IMR-90 (cell line): ENCODE measurements at regions not wholly inside any gene's neighbourhood (a gene's known extent, or its start where the extent isn't known, plus 50 kb on each side); places are given as distances from the start of the nearest gene placed in this dataset.

ENCODE experiments used
- ATAC-seq: fragments of 200-7000 bp; cut with Tn5 transposase; 2 replicates; pipeline ENCODE4 v1.9.1; 2020; ENCODE audit warnings: low read depth, mild to moderate bottlenecking, moderate library complexity
- BruUV-seq: library from RNA; stranded (reverse); fragments of 400-500 nt; replicated peaks from 2 replicates; lab custom pipeline; 2021; lab: Mats Ljungman, UMichigan
- CTCF ChIA-PET: fragments of 300-600 bp; formaldehyde crosslinking; extraction: SDS; loops from one replicate; lab custom pipeline; 2021; ENCODE audit warnings: antibody characterized with exemption; lab: Yijun Ruan, JAX
- POLR2A ChIA-PET: fragments of 300-600 bp; sonication (Branson Sonifier 250); formaldehyde crosslinking; loops from one replicate; lab custom pipeline; 2022; ENCODE audit warnings: antibody characterized with exemption; ENCODE audit not compliant: unreplicated experiment; lab: Charles Lee
- DNase-seq: peaks from one replicate; pipeline ENCODE4 v3.0.0; 2013
- H2AFZ ChIP-seq: replicated peaks from 2 replicates; pipeline ENCODE3; 2013; ENCODE audit warnings: low read length, mild to moderate bottlenecking; ENCODE audit not compliant: poor library complexity
- H2AK5ac ChIP-seq: 2 replicates; pipeline ENCODE4 v1.6.1; 2013; ENCODE audit warnings: low read depth, low read length, inconsistent platforms
- H2AK9ac ChIP-seq: replicated peaks from 2 replicates; pipeline ENCODE3; 2013; ENCODE audit warnings: mild to moderate bottlenecking, low read depth, low read length, moderate library complexity; ENCODE audit not compliant: poor library complexity
- H2BK120ac ChIP-seq: 2 replicates; pipeline ENCODE4 v1.6.1; 2013; ENCODE audit warnings: low read depth, low read length, inconsistent platforms
- H2BK15ac ChIP-seq: 3 replicates; pipeline ENCODE4 v1.6.1; 2013; ENCODE audit warnings: low read depth, low read length, inconsistent platforms
- H2BK20ac ChIP-seq: 2 replicates; pipeline ENCODE4 v1.6.1; 2013; ENCODE audit warnings: low read depth, mild to moderate bottlenecking, inconsistent platforms, low read length, moderate library complexity
- H2BK5ac ChIP-seq: 2 replicates; pipeline ENCODE4 v1.6.1; 2013; ENCODE audit warnings: mild to moderate bottlenecking, low read depth, low read length, inconsistent platforms; ENCODE audit not compliant: poor library complexity, severe bottlenecking
- H3K14ac ChIP-seq: replicated peaks from 2 replicates; pipeline ENCODE4 v1.6.1; 2013; ENCODE audit warnings: low read depth, low read length, inconsistent platforms
- H3K18ac ChIP-seq: 2 replicates; pipeline ENCODE4 v1.6.1; 2013; ENCODE audit warnings: low read depth, low read length, control low read depth
- H3K23ac ChIP-seq: 2 replicates; pipeline ENCODE4 v1.6.1; 2013; ENCODE audit warnings: low read depth, low read length, inconsistent platforms
- H3K27ac ChIP-seq: 2 replicates; pipeline ENCODE4 v1.5.1; 2013; ENCODE audit warnings: mild to moderate bottlenecking, control low read depth, low read length; ENCODE audit not compliant: insufficient read depth
- H3K27me3 ChIP-seq: 2 replicates; pipeline ENCODE4 v1.6.1; 2013; ENCODE audit warnings: low read length; ENCODE audit not compliant: control insufficient read depth, insufficient read depth
- H3K36me3 ChIP-seq: 2 replicates; pipeline ENCODE4 v1.6.1; 2013; ENCODE audit warnings: low read length, mixed read lengths; ENCODE audit not compliant: control insufficient read depth, insufficient read depth
- H3K4ac ChIP-seq: 2 replicates; pipeline ENCODE4 v1.6.1; 2013; ENCODE audit warnings: low read depth, low read length, inconsistent platforms
- H3K4me1 ChIP-seq: 2 replicates; pipeline ENCODE4 v1.6.1; 2013; ENCODE audit warnings: low read length, mixed read lengths; ENCODE audit not compliant: control insufficient read depth, insufficient read depth
- H3K4me2 ChIP-seq: 2 replicates; pipeline ENCODE4 v1.6.1; 2013; ENCODE audit warnings: low read depth, mild to moderate bottlenecking, control low read depth, low read length, moderate library complexity
- H3K4me3 ChIP-seq: 2 replicates; pipeline ENCODE4 v1.5.1; 2013; ENCODE audit warnings: low read depth, mild to moderate bottlenecking, control low read depth, low read length, moderate library complexity; ENCODE audit not compliant: insufficient read depth
- H3K56ac ChIP-seq: 2 replicates; pipeline ENCODE4 v1.6.1; 2013; ENCODE audit warnings: low read length, inconsistent platforms; ENCODE audit not compliant: insufficient read depth; ENCODE audit errors: extremely low read depth
- H3K79me1 ChIP-seq, 2 experiments: 2 replicates each; pipeline ENCODE4 v1.6.1; 2013; ENCODE audit warnings: low read length in 2 of 2, inconsistent platforms in 1 of 2, low read depth in 1 of 2
- H3K9ac ChIP-seq: 2 replicates; pipeline ENCODE4 v1.6.1; 2013; ENCODE audit warnings: low read depth, low read length, control low read depth
- H3K9me1 ChIP-seq: 2 replicates; pipeline ENCODE4 v1.6.1; 2013; ENCODE audit warnings: low read length, inconsistent platforms; ENCODE audit not compliant: insufficient read depth
- H3K9me3 ChIP-seq: 2 replicates; pipeline ENCODE4 v1.6.1; 2013; ENCODE audit warnings: low read length; ENCODE audit not compliant: control insufficient read depth, insufficient read depth
- H4K20me1 ChIP-seq: 2 replicates; pipeline ENCODE4 v1.6.1; 2013; ENCODE audit warnings: low read length, inconsistent platforms; ENCODE audit not compliant: insufficient read depth
- H4K5ac ChIP-seq: 2 replicates; pipeline ENCODE4 v1.6.1; 2013; ENCODE audit warnings: mild to moderate bottlenecking, low read depth, low read length, control low read depth
- H4K8ac ChIP-seq, 2 experiments: 2 replicates each; pipeline ENCODE4 v1.6.1; 2013; ENCODE audit warnings: low read depth in 2 of 2, low read length in 2 of 2, control low read depth in 1 of 2, inconsistent platforms in 1 of 2
- H4K91ac ChIP-seq: 2 replicates; pipeline ENCODE4 v1.6.1; 2013; ENCODE audit warnings: low read depth, low read length, inconsistent platforms; ENCODE audit not compliant: insufficient read depth
- CHD1 ChIP-seq: IDR thresholded peaks from 2 replicates; pipeline ENCODE4 v1.6.1; 2012; ENCODE audit warnings: low read depth, low read length, improper control_type of control experiment
- FOS ChIP-seq: fragments of 150-350 bp; IDR thresholded peaks from 2 replicates; pipeline ENCODE4 v1.6.1; 2016; ENCODE audit warnings: low read depth, low read length
- MAZ ChIP-seq: IDR thresholded peaks from 2 replicates; pipeline ENCODE4 v1.6.1; 2012; ENCODE audit warnings: low read depth, mild to moderate bottlenecking, low read length, improper control_type of control experiment, moderate library complexity, borderline replicate concordance
- MXI1 ChIP-seq: IDR thresholded peaks from 2 replicates; pipeline ENCODE4 v1.6.1; 2012; ENCODE audit warnings: low read depth, mild to moderate bottlenecking, low read length, moderate library complexity, borderline replicate concordance
- NFE2L2 ChIP-seq: fragments of 150-350 bp; IDR thresholded peaks from 2 replicates; pipeline ENCODE4 v1.6.1; 2016; ENCODE audit warnings: low read depth, mild to moderate bottlenecking, low read length
- POLR2A ChIP-seq: IDR thresholded peaks from 2 replicates; pipeline ENCODE4 v1.6.1; 2012; ENCODE audit warnings: mild to moderate bottlenecking, low read depth, low read length
- RFX5 ChIP-seq: IDR thresholded peaks from 2 replicates; pipeline ENCODE4 v1.8.0; 2012; ENCODE audit warnings: low read depth, mild to moderate bottlenecking, low read length, moderate library complexity
- SMC3 ChIP-seq: fragments of 150-350 bp; IDR thresholded peaks from 2 replicates; pipeline ENCODE4 v1.6.1; 2016; ENCODE audit warnings: low read depth, mild to moderate bottlenecking, antibody characterized with exemption, low read length, moderate library complexity
- WGBS, 2 experiments: methylation state at CpG; one replicate each; pipeline versions ENCODE4 v1.1.5 to v1.1.7; 2013; ENCODE audit warnings: missing lambda C conversion rate in 2 of 2; ENCODE audit not compliant: insufficient read length in 1 of 2; ENCODE audit errors: extremely low coverage in 2 of 2; 5-methylcytosine and 5-hydroxymethylcytosine counted together
- dilution Hi-C: fragments of 300-500 bp; cut with HindIII; formaldehyde crosslinking; loops from one replicate; pipeline ENCODE4 v1.14.3; 2018; ENCODE audit warnings: low sequenced_read_pairs; ENCODE audit not compliant: unreplicated experiment
- in situ Hi-C: fragments of 300-500 bp; cut with MboI; formaldehyde crosslinking; loops from 3 replicates; pipeline ENCODE4 v1.14.3; 2019; ENCODE audit warnings: low sequenced_read_pairs, inconsistent platforms, mixed read lengths
- intact Hi-C: fragments of 100-400 bp; cut with micrococcal nuclease; formaldehyde crosslinking; loops from 2 replicates; pipeline ENCODE4 v1.10.0; 2022
- TF ChIP-seq, protein P1 (sequence below): conservative IDR thresholded peaks from 2 replicates; pipeline ENCODE4 v1.5.1; 2012; ENCODE audit warnings: mild to moderate bottlenecking, low read depth, low read length, improper control_type of control experiment
- TF ChIP-seq, protein P2 (sequence below): fragments of 150-350 bp; IDR thresholded peaks from 2 replicates; pipeline ENCODE4 v1.6.1; 2017; ENCODE audit warnings: mild to moderate bottlenecking, antibody characterized with exemption, low read length, low read depth

DNA sequence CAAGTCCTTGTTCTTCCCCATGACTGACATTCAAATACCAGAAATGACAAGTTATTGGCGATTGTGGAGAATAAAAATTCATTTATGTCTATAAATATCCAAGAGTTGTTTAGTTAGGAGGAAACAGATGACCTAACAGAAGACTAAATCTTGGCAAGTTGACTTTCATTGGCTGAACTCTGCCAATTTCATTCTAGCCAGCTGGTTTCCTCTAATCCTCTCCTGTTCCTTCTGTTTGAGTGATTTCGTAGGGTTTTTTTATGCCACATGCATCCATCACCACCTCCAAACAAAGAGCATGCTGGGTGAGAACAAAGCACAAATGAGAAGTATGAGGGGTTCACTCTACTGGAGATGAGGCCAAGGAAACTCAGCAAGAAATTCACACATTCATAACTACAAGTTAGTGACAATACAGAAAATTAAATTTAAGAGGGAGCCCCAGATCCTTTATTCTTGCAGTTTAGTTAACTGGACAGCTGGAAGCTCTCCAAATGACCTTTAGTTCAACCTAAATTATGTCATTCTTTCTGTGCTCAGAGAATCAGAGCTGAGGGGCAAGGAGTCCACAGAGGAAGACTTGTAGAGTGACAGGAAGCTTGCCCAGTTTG lies 932.0 kb downstream of the TLE4 start:
- intact Hi-C loops (loop anchor here (10.0 kb wide), 1 partner anchor 329 kb away; no protein-coding TSS in a partner anchor), in situ Hi-C loops (no loop called here), dilution Hi-C loops (no loop called here)
- H2BK20ac ChIP-seq, result no peak overlapping the region
- ATAC-seq, result no peak
- no CpG with 5 or more reads among the region's 2 CpGs for WGBS, 2 experiments
- no peak overlapping the region for H3K56ac ChIP-seq
- BruUV-seq, result no TSS peak
- TF ChIP-seq NFE2L2, result no peak
- no peak for TF ChIP-seq POLR2A
- TF ChIP-seq, protein P1, sequence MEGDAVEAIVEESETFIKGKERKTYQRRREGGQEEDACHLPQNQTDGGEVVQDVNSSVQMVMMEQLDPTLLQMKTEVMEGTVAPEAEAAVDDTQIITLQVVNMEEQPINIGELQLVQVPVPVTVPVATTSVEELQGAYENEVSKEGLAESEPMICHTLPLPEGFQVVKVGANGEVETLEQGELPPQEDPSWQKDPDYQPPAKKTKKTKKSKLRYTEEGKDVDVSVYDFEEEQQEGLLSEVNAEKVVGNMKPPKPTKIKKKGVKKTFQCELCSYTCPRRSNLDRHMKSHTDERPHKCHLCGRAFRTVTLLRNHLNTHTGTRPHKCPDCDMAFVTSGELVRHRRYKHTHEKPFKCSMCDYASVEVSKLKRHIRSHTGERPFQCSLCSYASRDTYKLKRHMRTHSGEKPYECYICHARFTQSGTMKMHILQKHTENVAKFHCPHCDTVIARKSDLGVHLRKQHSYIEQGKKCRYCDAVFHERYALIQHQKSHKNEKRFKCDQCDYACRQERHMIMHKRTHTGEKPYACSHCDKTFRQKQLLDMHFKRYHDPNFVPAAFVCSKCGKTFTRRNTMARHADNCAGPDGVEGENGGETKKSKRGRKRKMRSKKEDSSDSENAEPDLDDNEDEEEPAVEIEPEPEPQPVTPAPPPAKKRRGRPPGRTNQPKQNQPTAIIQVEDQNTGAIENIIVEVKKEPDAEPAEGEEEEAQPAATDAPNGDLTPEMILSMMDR, result no peak
- TF ChIP-seq FOS, result no peak
- TF ChIP-seq, protein P2, sequence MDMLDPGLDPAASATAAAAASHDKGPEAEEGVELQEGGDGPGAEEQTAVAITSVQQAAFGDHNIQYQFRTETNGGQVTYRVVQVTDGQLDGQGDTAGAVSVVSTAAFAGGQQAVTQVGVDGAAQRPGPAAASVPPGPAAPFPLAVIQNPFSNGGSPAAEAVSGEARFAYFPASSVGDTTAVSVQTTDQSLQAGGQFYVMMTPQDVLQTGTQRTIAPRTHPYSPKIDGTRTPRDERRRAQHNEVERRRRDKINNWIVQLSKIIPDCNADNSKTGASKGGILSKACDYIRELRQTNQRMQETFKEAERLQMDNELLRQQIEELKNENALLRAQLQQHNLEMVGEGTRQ, result no peak
- no peak for TF ChIP-seq SMC3
- no peak for TF ChIP-seq MXI1
- no peak for TF ChIP-seq CHD1
- TF ChIP-seq RFX5, result no peak
- no peak for TF ChIP-seq MAZ
- no peak overlapping the region for H2AK9ac ChIP-seq
- H4K8ac ChIP-seq, result no peak overlapping the region
- H3K4ac ChIP-seq, result no peak overlapping the region
- no peak overlapping the region for H3K9ac ChIP-seq
- H3K4me2 ChIP-seq, result no peak overlapping the region
- ChIA-PET POLR2A (no interaction called here), CTCF (interaction anchor here (0.6 to 1.1 kb wide), 2 partner anchors 11 to 61 kb away, joined by 3 to 4 read pairs; no protein-coding TSS in a partner anchor)
- H2BK15ac ChIP-seq, result no peak overlapping the region
- H3K23ac ChIP-seq, result no peak overlapping the region
- H3K36me3 ChIP-seq, result no peaks in the 10 kb centered on the region
- no peak overlapping the region for H2AK5ac ChIP-seq
- no peak overlapping the region for H3K14ac ChIP-seq
- no peaks in the 10 kb centered on the region for H3K9me1 ChIP-seq
- no peak overlapping the region for H4K5ac ChIP-seq
- H3K79me1 ChIP-seq, result no peaks in the 10 kb centered on the region
- H2AFZ ChIP-seq, result no peak overlapping the region
- 0 out of 2 replicates have a peak, but pooled peaks cover 3% of the 10 kb centered on the region for H3K4me1 ChIP-seq
- no peaks in the 10 kb centered on the region for H3K9me3 ChIP-seq
- H2BK120ac ChIP-seq, result no peak overlapping the region
- no peak overlapping the region for H2BK5ac ChIP-seq
- H3K4me3 ChIP-seq, result no peak overlapping the region
- no peak overlapping the region for H4K91ac ChIP-seq
- no peak overlapping the region for H3K18ac ChIP-seq
- no peak overlapping the region for H3K27ac ChIP-seq
- H3K27me3 ChIP-seq, result no peaks in the 10 kb centered on the region
- peak; percentile 6 for DNase-seq
- H4K20me1 ChIP-seq, result no peaks in the 10 kb centered on the region
